Central memory CD8-positive, alpha-beta T cell (primary cell): ENCODE measurements at regions not wholly inside any gene's neighbourhood (a gene's known extent, or its start where the extent isn't known, plus 50 kb on each side); places are given as distances from the start of the nearest gene placed in this dataset.
"Not testable (repeated sequence)": the region's sequence is repeated elsewhere in the genome, so short reads cannot be mapped to it uniquely, and the experiment has no call there.

ENCODE experiments used
- ATAC-seq: fragments of 150-1000 bp; cut with Tn5 transposase; replicated peaks from 2 replicates; pipeline ENCODE4 v1.10.0; 2022; ENCODE audit warnings: mild to moderate bottlenecking, moderate FRiP score, moderate number of reproducible peaks; ENCODE audit not compliant: poor library complexity, severe bottlenecking; ENCODE audit errors: extremely low read depth
- DNase-seq, 2 donors: peaks; one replicate each; pipeline ENCODE4 v3.0.0; 2021; ENCODE audit warnings: low spot score in 2 of 2
- H3K27ac Mint-ChIP-seq: one replicate; pipeline ENCODE4 v1.8.0; 2022; ENCODE audit warnings: low read depth, mild to moderate bottlenecking, moderate library complexity, mixed read lengths
- H3K27me3 Mint-ChIP-seq: one replicate; pipeline ENCODE4 v1.8.0; 2022; ENCODE audit warnings: mixed read lengths
- H3K36me3 Mint-ChIP-seq: one replicate; pipeline ENCODE4 v1.8.0; 2022; ENCODE audit warnings: mild to moderate bottlenecking, moderate library complexity, mixed read lengths; ENCODE audit not compliant: insufficient read depth
- H3K4me1 Mint-ChIP-seq: one replicate; pipeline ENCODE4 v1.8.0; 2022; ENCODE audit warnings: mixed read lengths
- H3K4me3 Mint-ChIP-seq: one replicate; pipeline ENCODE4 v1.8.0; 2022; ENCODE audit warnings: mild to moderate bottlenecking, moderate library complexity, mixed read lengths
- H3K9me3 Mint-ChIP-seq: one replicate; pipeline ENCODE4 v1.8.0; 2022; ENCODE audit warnings: mixed read lengths

DNA sequence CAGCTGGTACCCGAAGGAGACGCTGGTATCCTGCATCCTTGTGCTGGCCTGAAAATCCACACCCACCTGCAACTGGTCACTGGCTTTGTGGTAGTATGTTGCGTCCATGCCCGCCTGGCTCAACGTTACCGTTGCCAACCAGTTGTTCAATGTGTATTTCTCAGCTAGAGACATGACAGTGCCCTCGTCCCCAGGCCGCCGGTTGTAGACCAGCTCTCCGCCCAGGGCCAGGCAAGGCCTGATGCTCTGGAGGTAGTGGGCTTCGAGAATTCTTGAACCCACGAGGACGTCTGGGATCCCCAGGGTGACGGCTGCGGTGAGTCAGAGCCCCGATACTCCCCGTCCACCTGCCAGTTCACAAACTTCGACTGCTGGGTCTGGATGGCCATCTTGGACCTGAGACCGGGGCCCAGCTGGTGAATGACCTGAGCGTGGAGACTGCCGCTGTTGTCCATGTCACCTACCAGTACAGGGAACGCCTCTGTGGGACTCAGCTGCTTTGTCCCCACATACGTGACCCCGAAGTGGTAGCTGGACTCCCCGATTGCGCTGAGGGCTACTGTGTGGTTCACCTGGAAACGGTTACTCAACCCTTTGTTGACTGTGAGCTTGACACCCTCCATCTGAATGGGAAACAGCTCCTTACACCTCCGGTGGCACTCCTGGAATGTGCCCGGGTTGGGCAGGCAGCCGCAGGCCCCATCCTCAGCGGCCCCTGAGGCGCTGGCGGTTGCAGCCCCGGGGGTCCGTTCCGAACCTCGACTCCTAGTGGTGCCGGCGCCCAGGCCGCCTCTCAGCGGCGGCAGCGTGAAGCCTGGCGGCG lies 165.0 kb downstream of the POTEM start:
- not testable (repeated sequence) for H3K4me1 Mint-ChIP-seq, H3K9me3 Mint-ChIP-seq, DNase-seq, H3K27me3 Mint-ChIP-seq, ATAC-seq, H3K36me3 Mint-ChIP-seq, H3K27ac Mint-ChIP-seq, H3K4me3 Mint-ChIP-seq

DNA sequence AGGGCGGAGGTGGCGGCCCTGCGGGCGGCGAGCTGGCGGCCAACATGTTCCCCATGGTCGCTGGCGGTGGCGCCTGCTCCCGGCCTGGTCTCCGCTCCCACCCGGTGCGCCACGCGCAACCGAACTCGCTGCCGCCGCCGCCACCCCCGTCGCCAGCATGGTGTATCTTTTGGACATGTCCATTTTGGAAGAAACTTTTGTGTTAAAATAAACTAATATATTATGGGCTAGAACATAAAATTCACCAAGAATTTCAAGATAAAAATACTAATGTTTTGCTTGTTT lies 165.5 kb downstream of the POTEM start:
- ATAC-seq = not testable (repeated sequence)

DNA sequence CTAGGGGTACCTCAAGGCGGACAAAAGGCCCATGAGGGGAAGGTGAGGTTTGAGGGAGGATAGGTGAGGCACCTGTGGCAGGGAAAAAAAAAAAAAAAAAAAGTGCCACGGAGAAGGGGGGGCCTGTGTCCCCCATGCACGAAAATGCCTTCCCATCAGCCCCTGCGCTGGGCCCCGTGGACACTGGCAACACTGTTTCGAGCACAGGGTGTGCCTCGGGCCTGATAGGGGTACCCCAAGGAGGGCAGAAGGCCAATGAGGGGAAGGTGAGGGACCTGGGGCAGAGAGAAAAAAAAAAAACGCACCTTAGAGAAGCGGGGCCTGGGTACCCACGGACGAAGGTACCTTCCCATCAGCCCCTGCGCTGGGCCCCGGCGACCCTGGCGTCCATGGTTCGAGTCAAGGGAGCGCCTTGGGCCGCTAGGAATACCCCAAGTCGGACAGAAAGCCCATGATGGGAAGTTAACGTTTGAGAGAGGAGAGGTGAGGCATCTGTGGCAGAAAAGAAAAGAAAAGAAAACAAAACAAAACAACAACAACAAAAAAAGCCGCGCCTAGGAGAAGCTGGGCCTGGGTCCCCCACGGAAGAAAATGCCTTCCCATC lies 190.0 kb downstream of the POTEM start:
- not testable (repeated sequence) for H3K36me3 Mint-ChIP-seq, H3K27me3 Mint-ChIP-seq, H3K4me3 Mint-ChIP-seq, H3K4me1 Mint-ChIP-seq, H3K9me3 Mint-ChIP-seq, H3K27ac Mint-ChIP-seq
- ATAC-seq (peak; percentile 19), DNase-seq (peak in 1 of 2 donors; percentile 9)

More for the DNA sequence above, 165.5 kb downstream of the POTEM start:
- not testable (repeated sequence) for H3K27me3 Mint-ChIP-seq, H3K36me3 Mint-ChIP-seq, H3K9me3 Mint-ChIP-seq, H3K27ac Mint-ChIP-seq, H3K4me1 Mint-ChIP-seq, DNase-seq, H3K4me3 Mint-ChIP-seq

DNA sequence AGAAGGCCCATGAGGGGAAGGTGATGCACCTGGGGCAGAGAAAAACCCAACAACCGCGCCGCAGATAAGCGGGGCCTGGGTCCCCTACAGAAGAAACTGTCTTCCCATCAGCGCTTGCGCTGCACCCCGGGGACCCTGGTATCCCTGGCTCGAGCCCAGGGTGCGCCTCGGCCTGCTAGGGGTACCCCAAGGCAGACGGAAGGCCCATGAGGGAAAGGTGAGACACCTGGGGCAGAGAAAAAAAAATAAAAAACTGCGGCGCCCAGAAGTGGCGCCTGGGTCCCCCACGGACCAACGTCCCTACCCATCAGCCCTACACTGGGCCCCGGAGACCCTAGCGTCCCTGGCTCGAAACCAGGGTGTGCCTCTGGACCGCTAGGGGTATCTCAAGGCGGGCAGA lies 190.8 kb downstream of the POTEM start:
- not testable (repeated sequence) for H3K27me3 Mint-ChIP-seq, H3K4me3 Mint-ChIP-seq, ATAC-seq, H3K9me3 Mint-ChIP-seq, H3K4me1 Mint-ChIP-seq, H3K27ac Mint-ChIP-seq, H3K36me3 Mint-ChIP-seq
- DNase-seq = peak in 1 of 2 donors; percentile 9

DNA sequence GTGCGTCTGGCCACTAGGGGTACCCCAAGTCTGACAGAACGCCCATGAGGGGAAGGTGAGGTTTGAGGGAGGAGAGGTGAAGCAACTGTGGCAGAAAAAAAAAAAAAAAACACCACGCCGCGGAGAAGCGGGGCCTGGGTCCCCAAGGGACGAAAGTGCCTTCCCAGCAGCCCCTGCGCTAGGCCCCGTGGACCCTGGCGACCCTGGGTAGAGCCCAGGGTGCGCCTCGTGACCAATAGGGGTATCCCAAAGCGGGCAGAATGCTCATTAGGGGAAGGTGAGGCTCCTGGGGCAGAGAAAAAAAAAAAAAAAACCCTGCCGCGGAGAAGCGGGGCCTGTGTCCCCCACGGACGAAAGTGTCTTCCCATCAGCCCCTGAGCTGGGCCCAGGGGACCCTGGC lies 191.4 kb downstream of the POTEM start:
- ATAC-seq, H3K4me1 Mint-ChIP-seq, DNase-seq, H3K36me3 Mint-ChIP-seq, H3K27ac Mint-ChIP-seq, H3K27me3 Mint-ChIP-seq, H3K4me3 Mint-ChIP-seq, H3K9me3 Mint-ChIP-seq: not testable (repeated sequence)

DNA sequence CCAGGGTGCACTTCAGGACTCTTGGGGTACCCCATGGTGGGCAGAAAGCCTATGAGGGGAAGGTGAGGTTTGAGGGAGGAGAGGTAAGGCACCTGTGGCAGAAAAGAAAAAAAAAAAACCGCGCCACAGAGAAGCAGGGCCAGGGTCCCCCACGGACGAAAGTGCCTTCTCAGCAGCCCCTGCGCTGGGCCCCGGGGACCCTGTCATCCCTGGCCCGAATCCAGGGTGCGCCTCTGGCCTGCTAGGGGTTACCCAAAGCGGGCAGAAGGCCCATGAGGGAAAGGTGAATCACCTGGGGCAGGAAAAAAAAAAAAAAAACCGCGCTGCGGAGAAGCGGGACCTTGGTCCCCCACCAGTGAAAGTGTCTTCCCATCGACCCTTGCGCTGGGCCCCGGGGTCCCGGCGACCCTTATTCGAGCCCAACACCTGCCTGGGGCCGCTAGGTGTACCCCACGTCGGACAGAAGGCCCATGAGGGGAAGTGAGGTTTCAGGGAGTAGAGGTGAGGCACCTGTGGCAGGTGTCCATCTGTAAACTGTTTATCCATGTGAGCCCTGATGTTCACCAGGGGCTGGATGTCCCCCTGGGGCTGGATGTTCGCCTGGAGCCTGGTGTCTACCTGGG lies 191.9 kb downstream of the POTEM start:
- DNase-seq, H3K4me1 Mint-ChIP-seq, ATAC-seq, H3K9me3 Mint-ChIP-seq, H3K27me3 Mint-ChIP-seq, H3K4me3 Mint-ChIP-seq, H3K36me3 Mint-ChIP-seq, H3K27ac Mint-ChIP-seq: not testable (repeated sequence)

DNA sequence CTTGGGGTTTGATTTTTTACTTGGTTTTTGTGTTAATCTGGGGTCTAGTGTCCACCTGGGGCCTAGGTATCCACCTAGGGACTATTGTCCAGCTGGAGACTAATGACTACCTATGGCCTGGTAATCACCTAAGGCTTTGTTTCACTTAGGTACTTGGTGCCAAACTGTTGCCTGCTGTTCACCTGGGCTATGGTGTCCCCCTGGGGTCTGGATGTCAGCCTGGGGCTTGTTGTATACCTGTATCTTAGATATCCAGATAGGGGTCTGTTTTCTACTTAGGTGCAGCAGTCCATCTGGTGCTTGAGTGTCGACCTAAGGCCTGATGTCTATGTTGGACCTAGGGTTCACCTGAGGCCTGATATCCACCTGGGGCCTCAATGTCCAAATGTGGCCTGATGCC lies 193.1 kb downstream of the POTEM start:
- H3K4me1 Mint-ChIP-seq, ATAC-seq, H3K36me3 Mint-ChIP-seq, H3K27me3 Mint-ChIP-seq, H3K4me3 Mint-ChIP-seq, H3K9me3 Mint-ChIP-seq, H3K27ac Mint-ChIP-seq, DNase-seq: not testable (repeated sequence)

DNA sequence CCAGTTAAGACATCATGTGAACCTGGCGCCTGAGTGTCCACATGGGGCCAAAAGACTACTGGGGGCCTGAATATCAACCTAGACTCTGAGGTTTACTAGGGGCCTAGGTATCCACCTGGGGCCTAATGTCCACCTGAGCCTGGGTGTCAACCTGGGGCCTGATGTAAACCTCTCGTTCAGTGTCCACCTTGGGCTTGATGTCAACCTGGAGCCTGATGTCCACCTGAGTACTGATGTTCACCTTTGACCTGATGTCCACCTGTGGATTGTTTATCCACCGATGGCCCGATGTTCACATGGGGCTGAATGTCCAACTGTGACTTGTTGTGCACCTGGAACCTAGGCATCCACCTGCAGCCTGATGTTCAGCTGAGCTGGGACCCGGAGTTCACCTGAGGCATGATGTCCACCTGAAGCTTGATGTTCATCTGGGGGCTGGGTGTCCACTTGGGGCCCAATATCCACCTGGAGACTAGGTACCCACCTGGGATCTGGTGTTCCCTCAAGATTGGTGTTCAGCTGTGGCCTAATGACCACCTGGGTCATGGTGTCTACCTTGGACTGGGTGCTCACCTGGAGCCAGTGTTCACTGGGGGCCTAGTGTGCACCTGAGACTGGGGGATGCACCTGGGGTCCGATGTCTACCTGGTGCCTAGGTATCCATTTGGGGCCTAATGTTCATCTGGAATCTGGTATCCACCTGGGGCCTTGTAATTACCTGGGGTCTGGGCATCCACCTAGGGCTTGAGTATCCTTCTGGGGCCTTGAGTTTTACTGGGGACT lies 194.2 kb downstream of the POTEM start:
- H3K4me1 Mint-ChIP-seq, ATAC-seq, H3K36me3 Mint-ChIP-seq, H3K4me3 Mint-ChIP-seq, H3K27ac Mint-ChIP-seq, H3K27me3 Mint-ChIP-seq, H3K9me3 Mint-ChIP-seq: not testable (repeated sequence)
- peak in 1 of 2 donors; percentile 28 for DNase-seq

DNA sequence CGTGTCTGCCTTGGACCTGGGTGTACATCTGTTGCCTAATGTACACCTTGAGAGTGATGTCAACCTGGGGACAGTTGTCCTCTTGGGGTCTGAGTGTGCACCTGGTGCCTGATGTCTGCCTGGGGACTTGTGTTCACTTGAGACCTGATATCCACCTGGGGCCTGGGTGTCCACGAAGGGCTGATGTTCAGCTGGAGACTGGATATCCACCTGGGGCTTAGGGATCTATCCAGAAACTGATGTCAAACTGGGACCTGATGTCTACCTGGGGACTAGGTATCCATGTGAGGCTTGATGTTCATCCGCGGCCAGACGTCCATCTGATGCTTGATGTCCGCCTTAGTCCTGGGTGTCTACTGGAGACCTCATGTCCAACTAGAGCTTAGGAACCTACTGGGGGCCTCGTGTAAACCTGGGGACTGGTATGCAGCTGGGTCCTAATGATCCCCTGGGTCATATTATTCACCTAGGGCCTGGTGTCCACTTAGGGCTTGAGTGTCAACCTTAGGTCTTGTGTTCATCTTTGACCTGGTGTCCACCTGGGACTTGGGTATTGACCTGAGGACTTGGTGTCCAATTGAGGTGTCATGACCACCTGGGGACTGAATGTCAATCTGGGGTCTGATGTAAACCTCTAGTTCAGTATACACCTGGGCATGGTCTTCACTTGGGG lies 194.9 kb downstream of the POTEM start:
- DNase-seq = peak in 1 of 2 donors; percentile 10
- not testable (repeated sequence) for H3K9me3 Mint-ChIP-seq, H3K36me3 Mint-ChIP-seq, ATAC-seq, H3K27ac Mint-ChIP-seq, H3K4me1 Mint-ChIP-seq, H3K4me3 Mint-ChIP-seq, H3K27me3 Mint-ChIP-seq

DNA sequence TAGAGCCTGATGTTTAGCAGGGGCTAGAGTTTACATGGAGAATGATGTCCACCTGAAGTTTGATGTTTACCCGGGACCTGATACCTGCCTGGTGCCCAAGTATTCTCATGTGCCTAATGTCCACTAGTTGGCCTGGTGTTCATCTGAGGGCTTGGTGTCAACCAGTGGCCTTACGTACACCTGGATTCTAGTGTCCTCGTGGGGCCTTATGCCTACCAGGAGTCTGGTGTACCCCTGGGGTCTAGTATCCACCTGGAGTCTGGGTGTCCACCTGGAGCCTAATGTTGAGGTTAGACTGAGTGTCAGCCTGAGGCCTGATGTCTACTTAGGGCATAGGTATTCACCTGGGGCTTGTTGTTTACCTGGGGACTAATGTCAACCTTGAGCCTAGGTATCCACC lies 195.7 kb downstream of the POTEM start:
- not testable (repeated sequence) for H3K27ac Mint-ChIP-seq, ATAC-seq

DNA sequence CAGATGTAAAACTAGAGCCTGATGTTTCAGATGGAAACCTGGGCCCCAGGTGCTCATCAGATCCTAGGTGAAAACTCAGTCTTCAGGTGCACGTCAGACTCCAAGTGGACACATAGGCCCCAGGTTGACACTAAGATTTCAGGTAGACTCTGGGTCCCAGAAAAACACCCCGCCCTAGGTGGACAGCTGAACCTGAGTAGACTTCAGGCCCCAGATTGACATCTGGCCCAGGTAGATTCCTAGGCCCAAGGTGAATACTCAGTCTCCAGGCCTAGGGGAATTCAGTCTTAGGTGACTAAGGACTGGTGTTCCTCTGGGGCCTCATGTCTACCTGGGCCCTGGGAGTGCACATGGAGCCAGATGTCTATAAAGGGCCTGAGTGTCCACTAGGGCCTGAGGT lies 196.7 kb downstream of the POTEM start:
- not testable (repeated sequence) for H3K4me3 Mint-ChIP-seq, H3K4me1 Mint-ChIP-seq, H3K27ac Mint-ChIP-seq, ATAC-seq, H3K27me3 Mint-ChIP-seq, H3K36me3 Mint-ChIP-seq, DNase-seq, H3K9me3 Mint-ChIP-seq

More for the DNA sequence above, 195.7 kb downstream of the POTEM start:
- H3K4me1 Mint-ChIP-seq, H3K36me3 Mint-ChIP-seq, H3K27me3 Mint-ChIP-seq, H3K4me3 Mint-ChIP-seq, H3K9me3 Mint-ChIP-seq, DNase-seq: not testable (repeated sequence)

DNA sequence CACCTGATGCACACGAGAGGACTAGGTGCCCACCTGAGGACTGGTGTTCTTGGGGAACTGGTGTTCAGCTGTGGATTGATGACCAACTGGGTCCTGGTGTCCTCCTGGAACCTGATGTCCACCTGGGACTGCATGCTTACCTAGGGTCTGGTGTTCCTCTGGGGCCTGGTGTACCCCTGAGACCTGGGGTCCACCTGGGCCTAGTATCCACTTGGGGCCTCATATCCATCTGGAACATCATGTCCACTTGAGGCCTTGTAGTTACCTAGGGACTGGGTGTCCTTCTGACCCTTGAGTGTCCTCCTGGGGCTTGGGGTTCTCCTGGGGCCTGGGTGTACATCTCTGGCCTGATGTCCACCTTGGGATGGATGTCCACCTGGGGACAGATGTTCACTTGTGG lies 197.2 kb downstream of the POTEM start:
- not testable (repeated sequence) for H3K4me3 Mint-ChIP-seq, H3K36me3 Mint-ChIP-seq, ATAC-seq, DNase-seq, H3K27me3 Mint-ChIP-seq, H3K27ac Mint-ChIP-seq, H3K4me1 Mint-ChIP-seq, H3K9me3 Mint-ChIP-seq
